ENCODE measurements at regions not wholly inside any gene's neighbourhood (a gene's known extent, or its start where the extent isn't known, plus 50 kb on each side); places are given as distances from the start of the nearest gene placed in this dataset.

DNA sequence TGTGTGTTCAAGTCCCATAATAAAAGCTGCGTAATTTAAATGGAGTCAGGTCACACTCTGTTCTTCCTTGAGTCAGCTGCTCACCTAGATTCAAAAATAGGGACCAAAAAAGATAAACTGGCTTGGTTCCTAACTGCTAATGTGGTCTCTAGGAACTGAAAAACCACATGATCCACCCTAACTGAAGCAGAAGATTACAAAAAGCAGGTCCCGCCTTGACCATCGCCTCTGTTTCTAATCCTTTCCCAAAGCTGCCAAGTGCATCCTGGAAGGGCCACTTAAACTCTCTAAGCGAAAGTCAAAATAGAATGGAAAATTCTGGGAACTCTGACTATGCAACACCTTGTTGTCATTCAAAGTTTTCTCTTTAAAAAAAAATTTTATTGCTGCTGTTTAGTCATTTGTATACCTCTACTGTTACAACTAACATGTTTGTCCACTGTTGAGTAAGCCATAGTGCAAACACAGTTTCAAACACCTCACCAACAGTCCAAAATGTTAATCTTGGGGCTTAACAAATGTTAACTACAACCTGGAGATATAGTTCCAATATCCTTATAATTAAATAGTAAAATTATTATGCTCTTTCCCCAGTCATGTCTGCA, 88.9 kb upstream of the THBS1 start:
- Histone ChIP-seq H3K4me1 (peaks cover 0 to 37% (median 15%) of the 10 kb centered on the region in 3 donors), H3K9me3 (no peaks in the 10 kb centered on the region), H3K27ac (peak overlapping the region; percentile 14 to 62 (median 49)), H3K4me3 (no peak overlapping the region), H3K36me3 (no peaks in the 10 kb centered on the region), H3K27me3 (no peaks in the 10 kb centered on the region)
- no peak for DNase-seq
- TF ChIP-seq POLR2A (IDR thresholded peaks at IDR 0.05), result no peak
- TF ChIP-seq, protein P1, sequence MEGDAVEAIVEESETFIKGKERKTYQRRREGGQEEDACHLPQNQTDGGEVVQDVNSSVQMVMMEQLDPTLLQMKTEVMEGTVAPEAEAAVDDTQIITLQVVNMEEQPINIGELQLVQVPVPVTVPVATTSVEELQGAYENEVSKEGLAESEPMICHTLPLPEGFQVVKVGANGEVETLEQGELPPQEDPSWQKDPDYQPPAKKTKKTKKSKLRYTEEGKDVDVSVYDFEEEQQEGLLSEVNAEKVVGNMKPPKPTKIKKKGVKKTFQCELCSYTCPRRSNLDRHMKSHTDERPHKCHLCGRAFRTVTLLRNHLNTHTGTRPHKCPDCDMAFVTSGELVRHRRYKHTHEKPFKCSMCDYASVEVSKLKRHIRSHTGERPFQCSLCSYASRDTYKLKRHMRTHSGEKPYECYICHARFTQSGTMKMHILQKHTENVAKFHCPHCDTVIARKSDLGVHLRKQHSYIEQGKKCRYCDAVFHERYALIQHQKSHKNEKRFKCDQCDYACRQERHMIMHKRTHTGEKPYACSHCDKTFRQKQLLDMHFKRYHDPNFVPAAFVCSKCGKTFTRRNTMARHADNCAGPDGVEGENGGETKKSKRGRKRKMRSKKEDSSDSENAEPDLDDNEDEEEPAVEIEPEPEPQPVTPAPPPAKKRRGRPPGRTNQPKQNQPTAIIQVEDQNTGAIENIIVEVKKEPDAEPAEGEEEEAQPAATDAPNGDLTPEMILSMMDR (IDR thresholded peaks at IDR 0.05), result no peak
- 58 to 61% methylated on average over 4 of the region's 4 CpGs for WGBS, 2 donors
- intact Hi-C loops (cut with DNase I), result no loop called here

DNA sequence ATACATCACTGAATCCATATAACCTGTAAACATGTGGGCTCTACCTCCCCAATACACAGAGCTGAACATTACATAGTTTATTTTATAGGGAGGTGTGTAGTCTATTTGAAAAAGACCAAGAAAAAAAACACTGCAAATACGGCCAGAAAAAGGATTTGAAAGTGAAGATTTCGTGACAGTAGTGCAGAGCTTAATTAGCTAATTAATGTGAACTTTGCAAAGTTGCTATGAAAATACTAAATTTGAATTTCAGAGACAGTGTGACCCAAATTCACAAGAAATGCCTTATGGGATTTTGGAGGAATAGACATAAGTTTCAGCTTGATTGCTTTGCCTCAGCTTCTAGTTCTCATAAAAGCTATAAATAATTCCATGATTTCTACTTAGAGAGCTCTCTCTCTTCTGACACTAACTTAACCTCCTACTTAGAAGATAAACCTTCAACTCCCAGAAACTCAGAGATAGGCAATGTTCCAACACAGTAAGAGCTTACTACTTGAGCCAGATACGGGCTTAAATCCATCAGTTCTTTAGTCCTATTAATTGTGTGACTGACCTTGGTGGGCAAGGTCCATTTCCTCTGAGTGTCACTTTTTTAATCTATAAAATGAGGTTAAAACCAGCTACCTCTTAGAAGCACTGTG, 87.3 kb upstream of the THBS1 start:
- Histone ChIP-seq H3K27ac (no peak overlapping the region), H3K36me3 (no peaks in the 10 kb centered on the region), H3K4me1 (peaks cover 0 to 38% (median 18%) of the 10 kb centered on the region in 3 donors), H3K9me3 (no peaks in the 10 kb centered on the region), H3K4me3 (no peak overlapping the region), H3K27me3 (no peaks in the 10 kb centered on the region)
- TF ChIP-seq, protein P1 (IDR thresholded peaks at IDR 0.05), result no peak
- TF ChIP-seq POLR2A (IDR thresholded peaks at IDR 0.05), result no peak
- WGBS, 2 donors, result 71 to 82% methylated on average over 3 of the region's 3 CpGs
- no peak for DNase-seq
- intact Hi-C loops (cut with DNase I), result no loop called here

DNA sequence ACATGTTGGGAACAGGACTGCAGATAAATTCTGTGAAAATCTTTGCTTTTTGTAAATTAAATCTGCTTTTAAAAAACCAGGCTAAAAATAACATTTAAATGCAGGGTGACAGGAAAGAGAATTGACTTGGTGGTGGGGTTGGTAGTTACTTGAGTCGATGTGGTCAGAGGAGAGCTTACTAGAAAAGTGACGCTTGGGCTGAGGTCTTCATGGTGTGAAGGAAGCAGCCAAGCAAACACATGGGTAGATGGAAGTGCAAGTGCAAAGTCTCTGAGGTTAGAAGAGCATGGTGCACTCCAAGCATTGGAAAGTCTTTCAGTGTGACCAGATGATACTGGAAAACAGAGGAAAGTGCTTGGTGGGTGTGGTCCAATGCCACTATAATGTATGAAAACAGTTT, 86.4 kb upstream of the THBS1 start:
- no peak overlapping the region for H3K27ac ChIP-seq
- no peaks in the 10 kb centered on the region for H3K36me3 ChIP-seq
- H3K27me3 ChIP-seq, result no peaks in the 10 kb centered on the region
- DNase-seq, result no peak
- no peak for TF ChIP-seq POLR2A (IDR thresholded peaks at IDR 0.05)
- TF ChIP-seq, protein P1 (IDR thresholded peaks at IDR 0.05), result no peak
- H3K4me3 ChIP-seq, result no peak overlapping the region
- 72 to 86% methylated on average over 2 of the region's 2 CpGs for WGBS, 2 donors
- H3K9me3 ChIP-seq, result no peaks in the 10 kb centered on the region
- intact Hi-C loops (cut with DNase I), result no loop called here
- H3K4me1 ChIP-seq, result peaks cover 0 to 35% (median 21%) of the 10 kb centered on the region in 3 donors

GRCh38 chr15:39495871-39496840, 84.7 kb upstream of the THBS1 start:
- Histone ChIP-seq H3K36me3 (no peaks in the 10 kb centered on the region), H3K4me1 (peaks cover 0 to 36% (median 21%) of the 10 kb centered on the region in 3 donors), H3K9me3 (no peaks in the 10 kb centered on the region), H3K27ac (peak overlapping the region in 1 of 4 donors; percentile 25), H3K27me3 (no peaks in the 10 kb centered on the region), H3K4me3 (no peak overlapping the region)
- 49 to 56% methylated on average over 6 to 7 of the region's 8 CpGs for WGBS, 2 donors
- intact Hi-C loops (cut with DNase I), result no loop called here
- DNase-seq, result no peak
- TF ChIP-seq POLR2A (IDR thresholded peaks at IDR 0.05), result no peak
- TF ChIP-seq, protein P1 (IDR thresholded peaks at IDR 0.05), result no peak

Measured in esophagus squamous epithelium (tissue), 5 donors.